GM21367 (cell line): ENCODE measurements at regions not wholly inside any gene's neighbourhood (a gene's known extent, or its start where the extent isn't known, plus 50 kb on each side); places are given as distances from the start of the nearest gene placed in this dataset.
"Not testable (repeated sequence)": the region's sequence is repeated elsewhere in the genome, so short reads cannot be mapped to it uniquely, and the experiment has no call there.

Source experiments
- ATAC-seq: cut with Tn5 transposase; IDR thresholded peaks from one replicate; pipeline ENCODE4 v1.9.1; 2021; ENCODE audit not compliant: unreplicated experiment

DNA sequence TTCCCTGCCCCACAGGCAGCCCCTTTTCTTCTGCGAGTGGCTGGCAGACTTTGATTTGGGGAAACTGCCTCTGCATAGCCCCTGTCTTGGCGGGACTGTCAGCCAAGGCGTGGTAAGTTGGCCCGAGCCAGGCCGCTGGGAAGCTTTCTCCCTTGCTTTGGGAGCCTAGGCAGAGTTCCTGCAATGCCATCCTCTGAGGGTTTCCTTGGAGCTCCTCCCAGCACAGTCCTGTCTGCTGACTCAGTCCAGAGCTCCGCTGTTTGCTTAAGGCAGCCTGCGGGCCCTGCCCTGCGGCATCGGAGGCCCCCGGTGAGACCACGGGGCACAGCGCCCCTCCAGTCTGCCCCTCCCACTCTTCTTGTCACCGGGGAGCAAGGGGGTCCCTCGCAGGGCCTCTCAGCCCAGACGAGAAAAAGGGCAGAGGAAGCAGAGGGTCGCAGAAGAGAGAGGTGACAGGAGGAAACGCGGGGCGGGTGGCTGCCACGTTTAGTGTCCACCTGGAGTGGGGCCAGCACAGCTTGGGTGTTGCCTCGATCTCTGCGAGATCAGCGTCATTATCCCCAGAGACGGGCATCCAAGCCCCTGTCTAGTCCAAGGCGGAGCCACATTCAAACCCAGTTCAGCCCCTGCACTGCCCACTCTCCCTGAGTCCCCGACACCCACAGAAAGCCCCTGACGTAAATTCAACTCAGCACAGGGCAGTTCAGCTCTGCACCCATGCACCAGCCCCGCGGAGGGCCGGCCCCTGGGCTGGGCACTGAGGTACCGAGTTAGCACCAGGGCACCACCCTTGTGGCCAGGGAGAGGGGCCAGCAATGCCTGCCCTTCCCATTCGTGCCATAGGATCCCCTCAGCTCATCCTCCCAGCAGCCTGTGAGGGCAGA is 59.0 kb upstream of the CHST15 start:
- no peak for ATAC-seq

DNA sequence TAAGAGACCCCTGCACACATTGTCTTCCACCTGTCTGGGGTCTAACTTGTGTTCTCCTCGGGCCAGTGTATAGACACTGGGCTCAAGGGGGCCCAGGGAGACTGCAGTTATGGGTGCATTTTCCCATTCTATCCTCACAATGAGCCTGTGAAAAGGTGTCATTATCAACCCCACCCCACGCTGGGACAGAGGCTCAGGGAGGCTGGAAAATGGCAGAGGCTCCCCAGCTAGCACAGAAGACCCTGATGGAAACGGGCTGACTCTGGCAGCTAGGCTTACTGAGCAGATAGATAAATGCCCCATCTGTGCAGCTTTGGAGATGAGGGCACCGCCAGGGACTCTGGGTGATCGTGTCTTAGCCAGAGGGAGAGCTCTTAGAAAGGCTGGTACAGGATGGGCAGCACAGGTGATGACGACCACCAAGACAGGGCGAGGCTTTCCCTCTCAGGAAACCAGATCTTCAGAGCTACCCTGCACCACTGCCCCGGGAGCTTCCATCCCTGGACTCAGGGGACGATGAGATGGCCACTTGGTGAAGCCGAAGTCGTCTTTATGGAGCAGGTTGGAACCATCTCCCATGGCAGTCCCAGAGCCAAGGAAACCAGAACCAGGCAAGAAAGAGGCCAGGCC is 58.2 kb upstream of the CHST15 start:
- no peak for ATAC-seq

DNA sequence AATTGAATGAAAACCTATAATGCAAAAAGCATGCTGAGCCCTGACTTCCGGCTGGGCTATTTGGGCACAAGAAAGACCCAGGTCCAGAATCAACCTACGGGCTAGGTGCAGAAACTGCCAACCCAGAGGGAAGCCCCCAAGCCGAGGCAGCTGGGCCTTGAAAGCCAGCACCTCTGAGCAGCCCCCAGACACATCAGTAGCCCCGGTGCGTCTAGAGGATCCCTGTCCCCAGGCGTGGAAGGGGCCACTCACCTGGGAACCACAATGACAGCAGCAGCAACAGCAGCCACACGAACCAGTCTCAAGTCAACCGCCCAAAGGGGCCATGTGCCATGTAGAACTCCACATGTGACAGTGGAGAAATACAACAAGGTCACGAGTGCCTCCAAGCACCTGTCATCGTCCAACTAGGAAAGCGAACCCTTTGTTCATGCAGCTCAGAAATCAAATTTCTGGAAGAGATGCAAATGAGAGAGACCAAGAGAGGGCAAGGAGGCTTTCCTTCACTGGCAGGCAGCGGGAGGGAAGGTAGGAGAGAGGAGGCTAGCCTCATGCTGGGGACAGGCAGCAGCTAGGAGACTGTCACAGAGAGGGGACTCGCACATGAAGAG is 57.5 kb upstream of the CHST15 start:
- ATAC-seq, result no peak

DNA sequence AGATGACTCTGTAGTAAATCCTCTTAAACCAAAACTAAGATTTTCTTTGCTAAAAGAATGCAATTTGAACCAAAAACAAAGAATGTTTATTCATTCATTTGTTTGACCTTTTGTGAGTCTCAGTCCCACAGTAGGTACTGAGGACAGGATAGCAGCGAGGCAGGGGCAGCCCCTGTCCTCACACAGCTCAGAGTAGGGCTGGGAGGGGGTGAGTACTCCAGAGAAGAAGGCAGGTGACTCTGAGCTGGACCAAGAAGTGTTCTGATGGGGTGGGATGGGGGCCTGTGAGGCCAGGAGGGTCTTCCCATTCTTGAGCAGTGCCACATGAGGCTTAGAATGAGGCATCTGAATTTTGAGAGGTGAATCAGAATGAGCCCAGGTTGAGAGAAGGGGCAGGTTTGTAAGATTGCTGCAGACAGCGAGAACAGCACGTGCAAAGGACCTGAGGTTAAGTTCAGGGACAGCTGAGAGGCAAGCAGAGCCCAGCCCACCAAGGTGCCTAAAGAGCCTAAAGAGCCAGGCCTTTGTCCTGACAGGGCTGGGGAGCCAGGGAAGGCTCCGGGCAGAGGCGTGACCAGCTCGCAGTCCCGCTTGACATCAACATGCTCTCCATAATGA is 56.9 kb upstream of the CHST15 start:
- no peak for ATAC-seq

DNA sequence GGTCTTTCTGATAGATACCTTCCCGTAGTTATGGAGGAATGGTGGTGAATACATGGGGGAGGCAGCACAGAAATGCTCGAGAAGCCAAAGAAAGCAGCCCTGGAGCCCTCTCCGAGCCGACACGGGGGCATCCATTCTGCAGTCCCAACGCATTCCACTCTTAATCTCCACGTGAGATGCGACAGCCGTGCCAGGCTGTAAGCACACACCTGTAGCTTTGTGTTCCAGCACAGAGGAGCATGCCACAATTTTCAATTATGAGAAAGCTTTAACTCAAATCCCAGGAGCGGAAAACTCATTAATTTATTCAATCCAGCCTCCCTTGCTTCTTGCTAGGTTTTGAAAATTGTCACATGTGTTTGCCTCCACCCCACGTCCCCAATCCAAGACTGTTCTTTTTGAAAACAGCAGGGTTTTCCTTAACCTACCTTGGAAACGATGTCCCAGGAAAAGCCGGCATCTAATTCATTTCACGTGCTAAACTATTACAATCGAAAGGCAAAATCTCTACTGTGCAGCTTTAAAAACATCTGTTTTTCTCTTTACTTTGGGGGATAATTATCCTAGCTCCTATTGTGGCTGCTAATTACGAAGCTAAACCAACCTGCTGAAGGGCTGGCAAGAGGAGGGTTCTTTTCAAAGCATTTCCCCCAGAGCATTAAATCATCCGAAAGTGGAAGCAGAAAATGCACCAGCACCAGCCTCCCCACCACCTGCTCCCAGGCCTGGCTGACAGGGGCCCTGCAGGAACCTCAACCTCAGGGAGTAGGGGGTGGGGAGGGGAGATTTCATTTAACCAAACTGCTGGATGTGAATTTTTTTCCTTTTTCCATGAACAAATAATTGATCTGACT is 56.0 kb upstream of the CHST15 start:
- no peak for ATAC-seq

DNA sequence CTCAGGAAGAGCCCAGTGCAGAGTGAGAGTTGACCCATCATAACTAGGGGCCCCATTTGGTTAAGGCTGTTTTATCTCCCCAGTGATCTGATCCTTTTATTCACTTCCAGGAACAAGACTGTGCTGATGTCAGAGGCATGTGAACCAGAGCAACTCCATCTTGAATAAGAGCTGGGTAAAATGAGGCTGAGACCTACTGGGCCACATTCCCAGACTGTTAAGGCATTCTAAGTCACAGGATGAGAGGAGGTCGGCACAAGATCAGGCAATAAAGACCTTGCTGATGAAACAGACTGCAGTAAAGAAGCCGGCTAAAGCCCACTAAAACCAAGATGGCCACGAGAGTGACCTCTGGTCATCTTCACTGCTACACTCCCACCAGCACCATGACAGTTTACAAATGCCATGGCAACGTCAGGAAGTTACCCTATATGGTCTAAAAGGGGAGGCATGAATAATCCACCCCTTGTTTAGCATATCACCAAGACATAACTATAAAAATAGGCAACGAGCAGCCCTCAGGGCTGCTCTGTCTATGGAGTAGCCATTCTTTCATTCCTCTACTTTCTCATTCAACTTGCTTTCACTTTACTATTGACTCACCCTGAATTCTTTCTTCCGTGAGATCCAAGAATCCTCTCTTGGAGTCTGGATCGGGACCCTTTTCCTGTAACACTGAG is 55.3 kb upstream of the CHST15 start:
- not testable (repeated sequence) for ATAC-seq

DNA sequence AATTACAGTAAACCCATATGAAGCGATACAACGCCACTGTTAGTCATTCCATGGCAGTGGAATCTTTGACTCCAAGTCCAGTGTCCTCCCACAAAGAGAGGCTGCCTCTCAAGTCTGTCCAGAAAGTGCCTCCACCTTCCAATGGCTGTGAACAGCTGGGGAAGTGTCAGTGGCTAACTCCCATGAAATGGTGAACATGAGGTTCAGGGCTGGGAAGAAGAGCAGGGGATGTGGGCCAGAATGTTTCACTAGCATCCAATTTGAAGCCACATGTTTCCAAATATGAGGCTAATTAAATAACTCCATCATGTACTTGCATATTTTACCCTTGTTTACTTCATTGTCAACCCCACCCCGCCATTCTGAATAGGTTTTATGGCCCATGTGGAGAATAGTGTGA is 53.1 kb upstream of the CHST15 start:
- no peak for ATAC-seq

DNA sequence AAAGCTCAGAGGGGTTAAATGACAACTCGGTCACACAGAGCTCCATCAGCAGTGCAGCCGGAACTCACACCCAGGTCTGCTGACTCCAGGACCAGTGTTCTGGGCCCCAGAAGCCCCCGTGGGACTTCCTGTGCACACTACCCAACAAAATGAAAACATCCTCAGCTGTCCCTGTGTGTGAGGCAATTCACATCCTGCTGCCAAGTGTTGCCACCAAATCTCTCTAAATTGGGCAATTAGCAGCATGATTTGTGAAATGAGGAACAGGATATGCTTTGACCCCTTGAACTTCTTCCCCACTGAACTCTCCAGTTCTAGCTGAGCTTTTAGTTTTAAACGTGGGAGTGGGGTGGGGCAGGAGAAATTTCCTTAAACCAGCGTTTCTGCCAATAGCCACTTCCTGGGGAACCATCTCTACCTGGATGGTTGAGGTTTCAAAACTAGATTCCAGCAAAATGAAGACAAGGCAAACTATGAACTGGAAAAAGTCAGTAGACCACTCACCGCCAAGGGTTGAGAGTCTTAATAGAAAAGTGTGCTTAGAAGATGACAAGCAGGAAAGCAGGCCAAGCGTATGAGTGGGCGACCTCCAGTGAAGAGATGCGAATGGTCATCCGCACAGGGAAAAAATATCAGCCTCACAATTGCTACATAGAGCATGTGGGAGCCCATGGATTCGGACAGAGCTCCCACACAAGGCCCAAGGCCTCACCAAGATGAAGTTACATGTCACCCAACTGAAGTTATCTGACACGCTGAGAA is 51.9 kb upstream of the CHST15 start:
- ATAC-seq, result no peak

DNA sequence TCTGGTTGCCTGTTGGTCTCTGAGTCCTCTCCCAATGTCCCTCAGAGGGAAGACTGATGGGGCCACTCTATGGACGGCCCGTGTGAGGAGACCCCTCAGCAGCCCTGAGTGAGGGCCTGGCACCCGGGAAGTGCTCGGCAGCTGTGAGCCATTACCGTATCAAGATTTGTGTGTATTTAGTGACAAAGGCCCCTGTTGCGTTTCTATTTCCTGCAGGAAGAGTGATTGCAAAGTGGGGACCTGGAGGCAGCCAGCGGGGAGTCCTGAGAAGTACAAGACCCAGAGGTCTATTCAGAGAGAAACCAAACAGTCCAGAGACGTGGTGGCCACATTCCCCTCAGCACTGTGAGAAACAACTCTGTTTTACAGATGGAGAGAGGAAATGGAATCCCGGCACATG is 51.1 kb upstream of the CHST15 start:
- ATAC-seq, result no peak

DNA sequence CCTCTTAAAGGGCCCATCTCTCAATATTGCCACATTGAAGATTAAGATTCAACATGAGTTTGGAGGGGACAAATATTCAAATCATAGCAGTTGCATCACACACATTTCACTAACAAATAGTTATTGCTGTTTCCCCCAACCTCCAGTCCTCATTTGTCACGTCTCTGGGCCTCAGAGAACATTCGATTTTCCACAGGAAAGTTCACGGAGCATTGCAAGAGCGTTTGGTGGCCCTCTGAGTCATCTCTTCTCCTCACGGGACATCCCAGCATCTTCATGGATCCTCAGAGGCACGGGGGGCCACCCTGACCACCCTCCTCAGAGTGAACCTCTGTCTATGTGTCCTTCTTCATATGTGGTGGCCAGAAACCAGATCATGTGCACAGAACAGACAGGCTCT is 50.3 kb upstream of the CHST15 start:
- no peak for ATAC-seq
